SK-N-SH (cell line): ENCODE measurements at regions not wholly inside any gene's neighbourhood (a gene's known extent, or its start where the extent isn't known, plus 50 kb on each side); places are given as distances from the start of the nearest gene placed in this dataset.
A peak's percentile ranks its signal among the peaks of the same experiment; 100 is the strongest.

Source experiments
- CTCF ChIA-PET: fragments of 300-600, 350-600 bp; formaldehyde crosslinking; extraction: SDS; loops from one replicate; lab custom pipeline; 2021; lab: Yijun Ruan, JAX
- POLR2A ChIA-PET: fragments of 350-600 bp; sonication (Branson Sonifier 250); formaldehyde crosslinking; extraction: SDS; loops from one replicate; lab custom pipeline; 2020; ENCODE audit warnings: antibody characterized with exemption, inconsistent platforms; lab: Yijun Ruan, JAX
- DNase-seq: peaks from one replicate; pipeline ENCODE4 v3.0.0; 2012
- H2AFZ ChIP-seq: fragments of 200-600 bp; sonication (generic); 2 replicates; pipeline ENCODE4 v1.8.1; 2016; ENCODE audit warnings: antibody characterized with exemption, mild to moderate bottlenecking, low read depth
- H3F3A ChIP-seq: fragments of 200-600 bp; sonication (generic); replicated peaks from 2 replicates; pipeline ENCODE3; 2016; ENCODE audit warnings: antibody characterized with exemption, mild to moderate bottlenecking; ENCODE audit not compliant: insufficient read depth
- H3K27ac ChIP-seq, 2 experiments: fragments of 200-500 bp in 1 of 2; fragments of 200-600 bp in 1 of 2; sonication (Bioruptor generic) in 1 of 2; sonication (generic), shearing (Covaris generic) in 1 of 2; 2 replicates each; pipeline versions ENCODE4 v1.5.1 to v1.6.1; 2014 to 2016; ENCODE audit warnings: low read depth in 2 of 2, inconsistent platforms in 1 of 2, low read length in 1 of 2, mild to moderate bottlenecking in 1 of 2, mixed read lengths in 1 of 2
- H3K27me3 ChIP-seq: fragments of 200-600 bp; sonication (generic), shearing (Covaris generic); 2 replicates; pipeline ENCODE4 v1.6.1; 2016; ENCODE audit warnings: mixed run types; ENCODE audit not compliant: insufficient read depth
- H3K36me3 ChIP-seq, 2 experiments: fragments of 200-500 bp in 1 of 2; fragments of 200-600 bp in 1 of 2; sonication (Bioruptor generic) in 1 of 2; sonication (generic) in 1 of 2; replicated peaks in 1 of 2; 2 replicates each; pipeline versions ENCODE3 to v1.5.1; 2014 to 2016; ENCODE audit warnings: low read length in 1 of 2, mild to moderate bottlenecking in 1 of 2; ENCODE audit not compliant: insufficient read depth in 2 of 2, control insufficient read depth in 1 of 2
- H3K4me1 ChIP-seq, 2 experiments: fragments of 200-500 bp in 1 of 2; fragments of 200-600 bp in 1 of 2; sonication (Bioruptor generic) in 1 of 2; sonication (generic), shearing (Covaris generic) in 1 of 2; 2 replicates each; pipeline versions ENCODE4 v1.5.1 to v1.6.1; 2014 to 2016; ENCODE audit warnings: low read depth in 1 of 2, low read length in 1 of 2, mixed run types in 1 of 2; ENCODE audit not compliant: insufficient read depth in 2 of 2, control insufficient read depth in 1 of 2
- H3K4me2 ChIP-seq: fragments of 200-600 bp; sonication (generic), shearing (Covaris generic); 2 replicates; pipeline ENCODE4 v1.6.1; 2017; ENCODE audit warnings: mixed run types
- H3K4me3 ChIP-seq, 2 experiments: fragments of 200-500 bp in 1 of 2; fragments of 200-600 bp in 1 of 2; sonication (Bioruptor generic) in 1 of 2; sonication (generic), shearing (Covaris generic) in 1 of 2; 2 replicates each; pipeline versions ENCODE4 v1.5.1 to v1.8.1; 2014 to 2016; ENCODE audit warnings: low read depth in 2 of 2, inconsistent platforms in 1 of 2, low read length in 1 of 2, mild to moderate bottlenecking in 1 of 2, mixed read lengths in 1 of 2, moderate library complexity in 1 of 2
- H3K79me2 ChIP-seq: fragments of 200-600 bp; sonication (generic); 2 replicates; pipeline ENCODE4 v1.8.1; 2017; ENCODE audit warnings: mild to moderate bottlenecking; ENCODE audit not compliant: insufficient read depth
- H3K9ac ChIP-seq: fragments of 200-600 bp; sonication (generic); 2 replicates; pipeline ENCODE4 v1.6.1; 2017; ENCODE audit warnings: mixed run types
- H3K9me2 ChIP-seq: fragments of 200-600 bp; sonication (generic); 2 replicates; pipeline ENCODE4 v1.6.1; 2017; ENCODE audit warnings: mixed run types
- H3K9me3 ChIP-seq: fragments of 200-600 bp; sonication (generic); 2 replicates; pipeline ENCODE4 v1.6.1; 2017; ENCODE audit warnings: mixed run types, mild to moderate bottlenecking, moderate library complexity
- H4K20me1 ChIP-seq: fragments of 200-600 bp; sonication (generic); 2 replicates; pipeline ENCODE4 v1.6.1; 2017; ENCODE audit warnings: mild to moderate bottlenecking, mixed run types; ENCODE audit not compliant: insufficient read depth
- ELF1 ChIP-seq: IDR thresholded peaks from 2 replicates; pipeline ENCODE4 v1.4.0; 2012
- MXI1 ChIP-seq: IDR thresholded peaks from 2 replicates; pipeline ENCODE4 v1.6.1; 2012; ENCODE audit warnings: mild to moderate bottlenecking, low read depth, low read length, improper control_type of control experiment
- POLR2AphosphoS5 ChIP-seq: IDR thresholded peaks from 2 replicates; pipeline ENCODE4 v1.6.1; 2012; ENCODE audit warnings: low read depth, low read length
- RAD21 ChIP-seq: IDR thresholded peaks from 2 replicates; pipeline ENCODE4 v1.6.1; 2012; ENCODE audit warnings: mild to moderate bottlenecking, low read length
- RFX5 ChIP-seq: IDR thresholded peaks from 2 replicates; pipeline ENCODE4 v1.6.1; 2012; ENCODE audit warnings: mild to moderate bottlenecking, improper control_type of control experiment, low read length
- RXRA ChIP-seq: IDR thresholded peaks from 2 replicates; pipeline ENCODE4 v1.4.0; 2012; ENCODE audit warnings: low read depth, mild to moderate bottlenecking, borderline replicate concordance
- SMC3 ChIP-seq: IDR thresholded peaks from 2 replicates; pipeline ENCODE4 v1.6.1; 2012; ENCODE audit warnings: low read depth, low read length, improper control_type of control experiment
- TAF1 ChIP-seq: IDR thresholded peaks from 2 replicates; pipeline ENCODE4 v1.6.1; 2012; ENCODE audit warnings: low read depth, mild to moderate bottlenecking, low read length, moderate library complexity, borderline replicate concordance
- TEAD4 ChIP-seq: IDR thresholded peaks from 2 replicates; pipeline ENCODE4 v1.4.0; 2012; ENCODE audit warnings: mild to moderate bottlenecking, borderline replicate concordance; ENCODE audit not compliant: insufficient read depth
- WGBS: methylation state at CpG from one replicate; pipeline ENCODE4 v1.1.6; 2017; ENCODE audit warnings: low lambda C conversion rate; 5-methylcytosine and 5-hydroxymethylcytosine counted together
- TF ChIP-seq, protein P1 (sequence below): IDR thresholded peaks from 2 replicates; pipeline ENCODE4; 2012
- TF ChIP-seq, protein P2 (sequence below): IDR thresholded peaks from 2 replicates; pipeline ENCODE4 v1.4.0; 2012; ENCODE audit warnings: low read depth
- TF ChIP-seq, protein P3 (sequence below): IDR thresholded peaks from 2 replicates; pipeline ENCODE4 v1.4.0; 2012; ENCODE audit warnings: low read depth, borderline replicate concordance
- TF ChIP-seq, protein P4 (sequence below): fragments of 200-600 bp; sonication (generic); IDR thresholded peaks from 2 replicates; pipeline ENCODE4 v1.6.1; 2017; ENCODE audit warnings: antibody characterized with exemption, mild to moderate bottlenecking, moderate library complexity

DNA sequence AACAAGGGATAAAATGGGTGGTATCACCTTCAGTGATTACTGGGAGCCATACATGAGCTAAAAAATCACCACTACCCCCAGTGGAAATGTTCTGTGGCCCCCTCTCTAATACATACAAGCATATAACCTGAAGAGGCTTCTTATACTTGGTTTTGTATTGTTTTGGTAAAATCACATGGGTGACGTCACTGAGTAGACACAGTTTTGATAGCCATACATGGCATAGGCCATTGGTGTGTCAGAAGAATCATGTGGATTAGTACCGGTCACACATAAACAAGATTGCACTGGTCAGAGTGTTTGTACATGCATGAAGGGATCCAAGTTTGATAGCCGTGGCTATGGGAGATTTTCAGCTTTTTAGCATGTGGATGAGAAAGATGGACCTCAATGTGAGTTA is 131.9 kb upstream of the RADX start:
- no peaks in the 10 kb centered on the region for H3K36me3 ChIP-seq
- H3F3A ChIP-seq, result no peaks in the 10 kb centered on the region
- no peak for TF ChIP-seq POLR2AphosphoS5
- no peak for TF ChIP-seq RXRA
- TF ChIP-seq, protein P1, sequence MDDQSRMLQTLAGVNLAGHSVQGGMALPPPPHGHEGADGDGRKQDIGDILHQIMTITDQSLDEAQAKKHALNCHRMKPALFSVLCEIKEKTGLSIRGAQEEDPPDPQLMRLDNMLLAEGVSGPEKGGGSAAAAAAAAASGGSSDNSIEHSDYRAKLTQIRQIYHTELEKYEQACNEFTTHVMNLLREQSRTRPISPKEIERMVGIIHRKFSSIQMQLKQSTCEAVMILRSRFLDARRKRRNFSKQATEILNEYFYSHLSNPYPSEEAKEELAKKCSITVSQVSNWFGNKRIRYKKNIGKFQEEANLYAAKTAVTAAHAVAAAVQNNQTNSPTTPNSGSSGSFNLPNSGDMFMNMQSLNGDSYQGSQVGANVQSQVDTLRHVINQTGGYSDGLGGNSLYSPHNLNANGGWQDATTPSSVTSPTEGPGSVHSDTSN, result no peak
- TF ChIP-seq, protein P2, sequence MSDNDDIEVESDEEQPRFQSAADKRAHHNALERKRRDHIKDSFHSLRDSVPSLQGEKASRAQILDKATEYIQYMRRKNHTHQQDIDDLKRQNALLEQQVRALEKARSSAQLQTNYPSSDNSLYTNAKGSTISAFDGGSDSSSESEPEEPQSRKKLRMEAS, result no peak
- TF ChIP-seq SMC3, result no peak
- TF ChIP-seq TEAD4, result no peak
- TF ChIP-seq TAF1, result no peak
- TF ChIP-seq MXI1, result no peak
- TF ChIP-seq, protein P3, sequence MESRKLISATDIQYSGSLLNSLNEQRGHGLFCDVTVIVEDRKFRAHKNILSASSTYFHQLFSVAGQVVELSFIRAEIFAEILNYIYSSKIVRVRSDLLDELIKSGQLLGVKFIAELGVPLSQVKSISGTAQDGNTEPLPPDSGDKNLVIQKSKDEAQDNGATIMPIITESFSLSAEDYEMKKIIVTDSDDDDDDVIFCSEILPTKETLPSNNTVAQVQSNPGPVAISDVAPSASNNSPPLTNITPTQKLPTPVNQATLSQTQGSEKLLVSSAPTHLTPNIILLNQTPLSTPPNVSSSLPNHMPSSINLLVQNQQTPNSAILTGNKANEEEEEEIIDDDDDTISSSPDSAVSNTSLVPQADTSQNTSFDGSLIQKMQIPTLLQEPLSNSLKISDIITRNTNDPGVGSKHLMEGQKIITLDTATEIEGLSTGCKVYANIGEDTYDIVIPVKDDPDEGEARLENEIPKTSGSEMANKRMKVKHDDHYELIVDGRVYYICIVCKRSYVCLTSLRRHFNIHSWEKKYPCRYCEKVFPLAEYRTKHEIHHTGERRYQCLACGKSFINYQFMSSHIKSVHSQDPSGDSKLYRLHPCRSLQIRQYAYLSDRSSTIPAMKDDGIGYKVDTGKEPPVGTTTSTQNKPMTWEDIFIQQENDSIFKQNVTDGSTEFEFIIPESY, result no peak
- H3K4me3 ChIP-seq, result no peak overlapping the region
- H3K27me3 ChIP-seq, result no peaks in the 10 kb centered on the region; the same call in 1 of the 2 replicates
- no peak overlapping the region for H3K4me2 ChIP-seq
- H3K9me2 ChIP-seq, result no peaks in the 10 kb centered on the region
- 11% methylated on average over 3 of the region's 3 CpGs for WGBS
- no peak overlapping the region for H3K9ac ChIP-seq
- no peak for DNase-seq
- no peaks in the 10 kb centered on the region for H4K20me1 ChIP-seq
- H2AFZ ChIP-seq, result no peak overlapping the region
- CTCF ChIA-PET, result interaction anchor here (0.7 to 2.3 kb wide), 3 partner anchors 10 to 17 kb away, joined by 3 to 11 read pairs (median 7); no protein-coding TSS in a partner anchor
- H3K79me2 ChIP-seq, result no peaks in the 10 kb centered on the region
- H3K4me1 ChIP-seq, result no peaks in the 10 kb centered on the region
- POLR2A ChIA-PET, result no interaction called here
- no peaks in the 10 kb centered on the region for H3K9me3 ChIP-seq
- H3K27ac ChIP-seq, result no peak overlapping the region

DNA sequence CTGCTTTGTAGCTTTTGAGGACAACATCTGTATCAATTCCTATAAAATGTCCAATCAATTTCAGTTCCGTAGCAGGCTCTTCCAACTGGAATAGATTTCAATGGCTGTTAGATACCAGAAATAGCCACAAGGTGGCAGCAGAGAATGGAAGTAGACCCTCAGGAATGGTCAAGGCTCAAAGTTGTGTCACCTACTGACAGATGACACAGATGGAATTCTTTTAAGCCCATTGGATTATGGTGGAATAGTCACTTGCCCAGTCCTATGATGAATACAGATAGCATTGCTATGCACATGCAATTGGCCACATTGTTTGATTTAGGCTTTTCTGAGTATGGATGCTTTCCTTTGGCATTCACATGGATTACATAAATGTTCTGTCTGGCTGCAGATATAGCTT is 130.4 kb upstream of the RADX start:
- H3F3A ChIP-seq, result no peaks in the 10 kb centered on the region
- no peak overlapping the region for H3K27ac ChIP-seq

More for the DNA sequence above, 130.4 kb upstream of the RADX start:
- peak; percentile 33 for DNase-seq
- WGBS, result 4% methylated on average over 1 of the region's 1 CpG
- H3K36me3 ChIP-seq, result no peaks in the 10 kb centered on the region
- H3K4me2 ChIP-seq, result no peak overlapping the region
- H2AFZ ChIP-seq, result no peak overlapping the region
- POLR2A ChIA-PET, result no interaction called here
- H3K9me3 ChIP-seq, result no peaks in the 10 kb centered on the region
- H3K4me1 ChIP-seq, result no peaks in the 10 kb centered on the region
- H3K9ac ChIP-seq, result no peak overlapping the region
- no peaks in the 10 kb centered on the region; the same call in 1 of the 2 replicates for H3K27me3 ChIP-seq
- H3K79me2 ChIP-seq, result no peaks in the 10 kb centered on the region
- H3K9me2 ChIP-seq, result no peaks in the 10 kb centered on the region
- H4K20me1 ChIP-seq, result no peaks in the 10 kb centered on the region
- TF ChIP-seq RFX5, result peak; percentile 89
- TF ChIP-seq SMC3, result peak; percentile 54
- no peak for TF ChIP-seq MXI1
- TF ChIP-seq RAD21, result peak; percentile 70
- TF ChIP-seq, protein P4, sequence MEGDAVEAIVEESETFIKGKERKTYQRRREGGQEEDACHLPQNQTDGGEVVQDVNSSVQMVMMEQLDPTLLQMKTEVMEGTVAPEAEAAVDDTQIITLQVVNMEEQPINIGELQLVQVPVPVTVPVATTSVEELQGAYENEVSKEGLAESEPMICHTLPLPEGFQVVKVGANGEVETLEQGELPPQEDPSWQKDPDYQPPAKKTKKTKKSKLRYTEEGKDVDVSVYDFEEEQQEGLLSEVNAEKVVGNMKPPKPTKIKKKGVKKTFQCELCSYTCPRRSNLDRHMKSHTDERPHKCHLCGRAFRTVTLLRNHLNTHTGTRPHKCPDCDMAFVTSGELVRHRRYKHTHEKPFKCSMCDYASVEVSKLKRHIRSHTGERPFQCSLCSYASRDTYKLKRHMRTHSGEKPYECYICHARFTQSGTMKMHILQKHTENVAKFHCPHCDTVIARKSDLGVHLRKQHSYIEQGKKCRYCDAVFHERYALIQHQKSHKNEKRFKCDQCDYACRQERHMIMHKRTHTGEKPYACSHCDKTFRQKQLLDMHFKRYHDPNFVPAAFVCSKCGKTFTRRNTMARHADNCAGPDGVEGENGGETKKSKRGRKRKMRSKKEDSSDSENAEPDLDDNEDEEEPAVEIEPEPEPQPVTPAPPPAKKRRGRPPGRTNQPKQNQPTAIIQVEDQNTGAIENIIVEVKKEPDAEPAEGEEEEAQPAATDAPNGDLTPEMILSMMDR, result peak; percentile 85
- no peak for TF ChIP-seq ELF1
- TF ChIP-seq, all 33 proteins: peak for 4
- H3K4me3 ChIP-seq, result no peak overlapping the region; a peak in 1 of 4 replicates
- CTCF ChIA-PET, result interaction anchor here (0.6 to 2.3 kb wide), 10 partner anchors 8 to 309 kb away, joined by 3 to 11 read pairs (median 4); no protein-coding TSS in a partner anchor
